Vagina (tissue), 2 donors: ENCODE measurements at regions not wholly inside any gene's neighbourhood (a gene's known extent, or its start where the extent isn't known, plus 50 kb on each side); places are given as distances from the start of the nearest gene placed in this dataset.

Experiments used
- POLR2A ChIP-seq, 2 donors: fragments of 450-650 bp; IDR thresholded peaks; one replicate each; pipeline ENCODE4 v1.6.1; 2017; ENCODE audit warnings: antibody characterized with exemption in 2 of 2, mild to moderate bottlenecking in 2 of 2, moderate library complexity in 2 of 2
- TF ChIP-seq, protein P1 (sequence below), 3 experiments: fragments of 450-650 bp in 2 of 3; fragments of 200-600 bp in 1 of 3; sonication (generic) in 1 of 3; IDR thresholded peaks; one replicate each; pipeline ENCODE4 v1.5.1; 2017 to 2019; ENCODE audit warnings: antibody characterized with exemption in 3 of 3, mild to moderate bottlenecking in 2 of 3, moderate library complexity in 2 of 3

DNA sequence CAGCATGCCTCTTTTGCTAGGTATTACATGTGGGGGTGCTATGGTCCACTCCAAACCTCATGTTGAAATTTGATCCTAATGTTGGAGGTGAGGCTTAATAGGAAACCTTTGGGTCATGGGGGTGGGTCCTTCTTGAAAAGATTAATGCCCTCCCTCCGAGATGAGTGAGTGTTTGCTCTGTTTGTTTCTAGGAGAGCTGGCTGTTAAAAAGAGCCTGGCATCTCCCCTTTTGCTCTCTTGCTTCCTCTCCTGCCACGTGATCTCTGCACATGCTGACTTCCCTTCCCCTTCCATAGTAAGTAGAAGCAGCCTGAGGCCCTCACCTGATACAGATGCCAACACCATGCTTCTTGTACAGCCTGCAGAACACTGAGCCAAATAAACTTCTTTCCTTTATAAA lies 104.5 kb downstream of the FAT3 start:
- TF ChIP-seq POLR2A (IDR thresholded peaks at IDR 0.05), result no peak
- TF ChIP-seq, protein P1, sequence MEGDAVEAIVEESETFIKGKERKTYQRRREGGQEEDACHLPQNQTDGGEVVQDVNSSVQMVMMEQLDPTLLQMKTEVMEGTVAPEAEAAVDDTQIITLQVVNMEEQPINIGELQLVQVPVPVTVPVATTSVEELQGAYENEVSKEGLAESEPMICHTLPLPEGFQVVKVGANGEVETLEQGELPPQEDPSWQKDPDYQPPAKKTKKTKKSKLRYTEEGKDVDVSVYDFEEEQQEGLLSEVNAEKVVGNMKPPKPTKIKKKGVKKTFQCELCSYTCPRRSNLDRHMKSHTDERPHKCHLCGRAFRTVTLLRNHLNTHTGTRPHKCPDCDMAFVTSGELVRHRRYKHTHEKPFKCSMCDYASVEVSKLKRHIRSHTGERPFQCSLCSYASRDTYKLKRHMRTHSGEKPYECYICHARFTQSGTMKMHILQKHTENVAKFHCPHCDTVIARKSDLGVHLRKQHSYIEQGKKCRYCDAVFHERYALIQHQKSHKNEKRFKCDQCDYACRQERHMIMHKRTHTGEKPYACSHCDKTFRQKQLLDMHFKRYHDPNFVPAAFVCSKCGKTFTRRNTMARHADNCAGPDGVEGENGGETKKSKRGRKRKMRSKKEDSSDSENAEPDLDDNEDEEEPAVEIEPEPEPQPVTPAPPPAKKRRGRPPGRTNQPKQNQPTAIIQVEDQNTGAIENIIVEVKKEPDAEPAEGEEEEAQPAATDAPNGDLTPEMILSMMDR (IDR thresholded peaks at IDR 0.05), result no peak
